HFF-Myc (cell line): ENCODE measurements at regions not wholly inside any gene's neighbourhood (a gene's known extent, or its start where the extent isn't known, plus 50 kb on each side); places are given as distances from the start of the nearest gene placed in this dataset.

ENCODE experiments used
- DNase-seq: peaks from one replicate; pipeline ENCODE4 v3.0.0-alpha.2; 2011; ENCODE audit warnings: low read depth; ENCODE audit errors: extremely low read depth
- H3K4me3 ChIP-seq: replicated peaks from 2 replicates; pipeline ENCODE4 v1.5.1; 2011; ENCODE audit warnings: low read depth, mild to moderate bottlenecking, control low read depth, low read length
- TF ChIP-seq, protein P1 (sequence below): IDR thresholded peaks from 2 replicates; pipeline ENCODE4 v1.5.1; 2012; ENCODE audit warnings: mild to moderate bottlenecking, low read depth, low read length, control low read depth; ENCODE audit errors: missing control alignments

DNA sequence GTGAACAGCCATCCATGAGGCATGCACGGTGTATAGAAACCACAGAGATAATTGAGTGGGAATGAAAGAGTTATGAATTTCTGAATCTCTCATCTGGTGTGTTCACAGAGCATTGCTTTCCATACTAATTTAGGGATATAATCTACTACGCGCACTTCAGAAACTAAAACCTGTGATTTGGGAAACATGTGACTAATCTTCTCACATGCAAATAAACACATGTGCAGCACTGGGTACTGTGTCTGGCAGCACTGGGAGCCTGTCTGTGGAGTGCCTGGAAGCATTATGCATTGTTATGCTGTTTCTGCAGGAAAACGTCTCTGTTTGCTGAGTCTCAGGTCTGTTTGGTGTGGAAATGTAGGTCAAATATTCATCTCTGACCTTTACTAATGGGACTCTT lies 287.3 kb downstream of the CMPK2 start:
- DNase-seq = no peak
- TF ChIP-seq, protein P1, sequence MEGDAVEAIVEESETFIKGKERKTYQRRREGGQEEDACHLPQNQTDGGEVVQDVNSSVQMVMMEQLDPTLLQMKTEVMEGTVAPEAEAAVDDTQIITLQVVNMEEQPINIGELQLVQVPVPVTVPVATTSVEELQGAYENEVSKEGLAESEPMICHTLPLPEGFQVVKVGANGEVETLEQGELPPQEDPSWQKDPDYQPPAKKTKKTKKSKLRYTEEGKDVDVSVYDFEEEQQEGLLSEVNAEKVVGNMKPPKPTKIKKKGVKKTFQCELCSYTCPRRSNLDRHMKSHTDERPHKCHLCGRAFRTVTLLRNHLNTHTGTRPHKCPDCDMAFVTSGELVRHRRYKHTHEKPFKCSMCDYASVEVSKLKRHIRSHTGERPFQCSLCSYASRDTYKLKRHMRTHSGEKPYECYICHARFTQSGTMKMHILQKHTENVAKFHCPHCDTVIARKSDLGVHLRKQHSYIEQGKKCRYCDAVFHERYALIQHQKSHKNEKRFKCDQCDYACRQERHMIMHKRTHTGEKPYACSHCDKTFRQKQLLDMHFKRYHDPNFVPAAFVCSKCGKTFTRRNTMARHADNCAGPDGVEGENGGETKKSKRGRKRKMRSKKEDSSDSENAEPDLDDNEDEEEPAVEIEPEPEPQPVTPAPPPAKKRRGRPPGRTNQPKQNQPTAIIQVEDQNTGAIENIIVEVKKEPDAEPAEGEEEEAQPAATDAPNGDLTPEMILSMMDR = no peak
- H3K4me3 ChIP-seq = no peak overlapping the region

DNA sequence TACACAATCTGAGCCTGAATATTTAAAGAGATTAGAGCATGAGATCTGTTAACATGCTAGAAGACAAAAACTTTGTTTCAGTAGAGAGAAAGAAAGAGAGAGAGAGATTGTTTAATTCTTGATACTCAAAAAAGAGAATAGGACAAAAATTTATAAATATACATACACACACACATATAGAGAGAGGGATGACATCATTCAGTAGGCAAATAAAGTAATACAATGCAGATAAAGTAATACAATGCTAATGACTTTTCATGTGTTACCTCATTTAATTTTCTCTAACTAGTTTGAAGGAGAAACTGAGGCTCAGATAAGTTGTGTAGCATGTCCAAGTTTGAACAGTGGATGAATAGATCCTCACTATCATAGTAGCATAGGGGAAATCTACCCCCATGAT lies 286.4 kb downstream of the CMPK2 start:
- H3K4me3 ChIP-seq = no peak overlapping the region
- no peak for DNase-seq
- TF ChIP-seq, protein P1 = no peak

DNA sequence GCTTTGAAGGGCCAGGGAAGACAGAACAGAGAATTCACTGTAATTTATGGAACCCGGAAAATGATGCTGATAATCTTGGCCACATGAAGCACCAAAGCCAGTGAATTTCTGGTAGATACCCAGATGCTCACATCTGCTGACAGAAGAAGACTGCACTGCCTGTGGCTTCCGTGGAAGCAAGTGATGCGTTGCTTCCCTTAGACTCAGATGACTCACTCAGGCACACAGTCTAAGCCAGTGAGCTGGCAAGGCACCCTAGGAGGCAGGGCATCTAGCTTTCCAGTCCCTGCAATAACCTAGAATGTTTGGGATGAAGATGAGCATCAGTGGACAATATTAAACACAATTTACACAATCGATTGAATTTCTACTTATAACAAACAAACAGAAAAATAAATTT lies 284.7 kb downstream of the CMPK2 start:
- no peak overlapping the region for H3K4me3 ChIP-seq
- TF ChIP-seq, protein P1 = no peak
- DNase-seq = peak; percentile 7

DNA sequence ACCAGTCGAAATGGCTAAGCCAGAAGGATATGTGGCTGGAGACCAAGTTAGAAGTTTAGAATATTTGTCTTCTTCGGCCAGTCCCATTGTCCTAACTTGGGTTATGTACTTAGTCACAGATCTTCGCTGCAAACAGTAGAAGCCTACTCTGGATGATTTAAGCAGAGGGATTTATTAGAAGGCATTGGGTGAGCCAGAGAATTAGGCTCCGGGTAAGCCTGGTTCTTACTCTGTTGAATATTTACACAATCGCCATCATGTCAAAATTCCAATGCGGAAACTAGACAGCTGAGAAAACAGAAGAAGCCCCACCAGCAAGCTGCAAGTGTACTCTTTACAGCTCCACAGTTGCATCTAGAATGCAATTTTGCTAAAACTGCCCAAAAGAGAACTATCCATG lies 276.6 kb downstream of the CMPK2 start:
- TF ChIP-seq, protein P1 = no peak
- no peak for DNase-seq
- no peak overlapping the region for H3K4me3 ChIP-seq

DNA sequence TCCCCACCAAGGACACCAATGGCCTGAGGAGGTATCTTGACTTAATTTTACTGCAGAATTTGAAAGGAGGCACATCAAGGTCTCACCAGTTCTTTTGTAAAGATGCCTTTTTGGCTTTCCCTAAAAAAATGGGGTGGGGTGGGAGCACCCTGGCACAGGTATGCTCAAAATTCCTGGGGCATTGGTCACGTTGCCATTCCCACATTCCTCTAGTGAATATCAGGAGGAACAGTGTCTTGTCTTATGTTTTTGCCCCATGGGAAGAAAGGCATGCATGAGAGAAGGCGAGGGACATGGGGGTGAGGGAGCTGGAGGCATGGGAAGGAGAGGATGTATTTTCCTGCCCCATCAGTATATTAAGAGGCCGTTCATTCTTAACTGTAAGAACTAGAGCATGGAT lies 275.3 kb downstream of the CMPK2 start:
- TF ChIP-seq, protein P1 = no peak
- H3K4me3 ChIP-seq = no peak overlapping the region
- no peak for DNase-seq

DNA sequence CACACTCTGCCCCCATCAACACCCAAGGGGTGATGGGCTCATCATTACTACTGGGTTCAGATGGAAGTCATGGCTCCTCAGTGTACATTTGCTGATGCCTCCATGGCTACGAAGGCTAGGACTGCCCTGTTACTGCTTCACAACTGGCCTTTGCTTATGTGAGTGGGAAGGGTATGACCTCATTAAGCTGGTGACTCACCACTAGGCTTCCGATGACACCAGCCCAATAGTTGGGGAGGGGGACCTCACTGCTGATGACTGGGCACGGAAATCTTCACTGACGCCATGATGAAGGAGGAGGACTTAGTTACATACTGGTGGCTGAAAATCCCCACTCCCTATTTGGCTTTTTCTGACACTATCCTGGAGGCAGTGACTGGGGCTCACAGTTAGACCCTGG lies 263.2 kb downstream of the CMPK2 start:
- TF ChIP-seq, protein P1 = no peak
- no peak overlapping the region for H3K4me3 ChIP-seq
- no peak for DNase-seq

DNA sequence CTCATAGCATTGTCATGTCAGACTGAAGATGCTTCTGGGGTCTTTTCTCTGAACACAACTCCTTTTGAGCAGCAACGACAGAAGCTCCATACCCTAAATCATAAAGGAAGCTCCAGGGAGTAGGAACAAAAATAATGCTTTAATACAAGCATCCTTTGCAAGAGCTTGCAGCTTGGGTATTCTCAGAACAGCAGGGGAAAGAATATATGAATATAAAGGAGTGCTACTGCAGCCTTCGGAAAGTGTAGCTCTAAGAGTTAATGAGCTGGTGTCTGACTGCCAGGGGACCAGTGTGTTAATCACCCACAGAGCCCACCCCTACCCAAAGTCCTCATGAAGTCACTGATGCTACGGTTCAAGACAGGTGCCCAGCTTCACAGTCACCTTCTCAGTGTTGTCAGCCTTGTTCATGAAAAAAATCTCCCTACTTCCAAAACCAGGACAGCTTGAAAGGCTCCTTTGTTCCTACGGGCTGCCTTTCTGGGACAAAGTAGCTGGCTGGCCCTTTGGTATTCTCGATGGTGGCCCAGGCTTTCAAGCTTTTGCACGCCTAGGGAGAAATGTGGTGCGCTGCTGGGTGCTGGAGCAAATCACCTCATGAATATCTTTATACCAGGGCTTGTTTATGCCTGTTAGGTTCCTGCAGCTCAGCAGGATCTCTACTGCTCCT lies 259.7 kb downstream of the CMPK2 start:
- TF ChIP-seq, protein P1 = no peak
- no peak for DNase-seq
- no peak overlapping the region for H3K4me3 ChIP-seq
